ENCODE measurements at regions not wholly inside any gene's neighbourhood (a gene's known extent, or its start where the extent isn't known, plus 50 kb on each side); places are given as distances from the start of the nearest gene placed in this dataset.

DNA sequence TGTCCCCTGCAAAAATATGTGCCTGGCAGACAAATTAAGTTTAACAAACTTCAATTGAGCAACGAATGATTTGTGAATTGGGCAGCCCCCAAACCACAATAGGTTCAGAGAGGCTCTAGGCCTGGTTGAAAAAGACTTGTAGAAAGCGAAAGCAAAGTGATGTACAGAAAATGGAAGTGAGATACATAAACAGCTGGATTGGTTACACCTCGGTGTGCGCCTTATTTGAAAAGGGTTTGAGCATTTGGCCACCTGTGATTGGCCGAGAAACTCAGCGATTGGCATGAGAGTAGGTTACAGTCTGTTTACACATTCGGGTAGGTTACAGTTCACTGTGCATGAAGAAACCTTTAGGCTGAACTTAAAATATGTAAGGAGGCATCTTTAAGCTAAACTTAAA, 136.9 kb downstream of the CD83 start:
- no peak for DNase-seq

DNA sequence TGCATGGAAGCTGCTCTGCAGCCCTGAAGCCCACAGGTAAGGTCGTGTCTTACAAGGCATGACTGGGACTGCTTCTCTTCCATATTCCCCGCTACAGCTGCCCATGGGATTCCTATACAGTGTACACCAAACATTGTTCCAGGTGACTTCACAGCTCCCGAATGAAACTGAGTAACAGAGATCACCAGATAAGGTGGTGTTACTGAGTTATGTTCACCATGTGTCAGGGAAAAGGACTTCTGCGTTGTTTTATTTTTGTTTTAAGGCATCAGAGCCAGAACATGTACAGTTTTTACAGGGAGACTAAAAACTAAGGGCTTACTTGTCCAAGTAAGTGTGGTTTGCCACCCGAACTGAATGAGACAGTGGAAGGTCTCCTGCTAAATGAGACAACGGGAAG, 138.3 kb downstream of the CD83 start:
- DNase-seq: no peak

DNA sequence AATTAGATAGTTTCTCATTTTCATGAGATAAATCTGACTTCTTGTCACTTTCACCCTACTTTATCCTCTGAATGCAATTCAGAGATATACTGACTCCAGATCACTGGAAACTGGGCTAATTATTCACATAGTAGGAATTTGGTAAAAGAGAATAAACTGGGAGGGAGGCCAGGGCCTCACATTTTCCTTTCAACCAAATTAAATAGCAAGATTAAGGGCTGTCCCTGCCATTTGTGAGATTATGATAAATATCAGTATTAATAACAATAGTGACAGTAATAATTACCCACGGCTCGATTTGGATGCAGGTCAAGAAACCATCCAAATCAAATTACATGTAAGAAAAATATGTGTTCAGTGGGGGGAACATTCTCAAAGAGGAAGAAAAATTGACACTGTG, 140.5 kb downstream of the CD83 start:
- DNase-seq: no peak

DNA sequence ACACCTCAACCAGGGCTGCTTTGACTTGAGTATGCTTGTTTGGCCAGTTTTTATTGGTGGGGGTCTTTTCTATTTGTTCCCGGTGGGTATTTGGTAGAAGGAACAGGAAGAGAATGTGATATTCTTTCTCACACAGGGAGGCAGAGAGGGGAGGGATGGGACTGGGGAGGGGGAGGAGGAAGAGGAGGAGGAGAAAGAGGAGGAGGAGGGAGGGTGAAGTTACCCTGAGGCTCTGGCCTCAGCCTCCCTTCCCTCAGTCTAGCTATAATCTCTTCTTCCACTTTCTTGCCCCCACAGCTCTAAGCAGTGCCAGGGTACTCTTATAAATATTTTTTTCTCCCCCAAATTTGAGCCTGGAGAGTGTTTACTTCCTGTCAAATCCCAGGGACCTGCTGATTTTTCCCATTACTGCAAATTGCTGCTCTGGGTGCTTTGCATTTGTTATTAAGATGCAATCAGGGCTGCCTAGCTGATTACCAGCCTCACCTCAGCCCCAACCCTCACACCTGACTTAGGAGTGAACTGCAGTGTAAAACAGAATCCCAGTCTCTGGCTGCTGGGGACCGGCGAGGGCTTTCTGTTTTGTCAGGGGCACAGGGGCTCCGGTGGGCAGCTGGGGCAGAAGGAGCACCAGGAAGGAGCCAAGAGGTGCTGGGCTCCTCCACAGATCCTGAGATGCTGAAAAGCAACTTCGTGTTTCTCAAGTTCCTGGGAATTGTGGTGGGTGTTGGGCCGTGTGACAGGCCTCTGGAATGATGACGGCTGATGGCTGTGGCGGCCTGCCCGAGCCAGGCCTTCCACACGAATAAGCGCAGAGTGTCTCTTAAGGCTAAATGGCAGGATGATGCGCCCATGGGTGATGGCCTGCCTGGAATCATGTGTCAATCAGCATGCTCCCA, 141.4 kb downstream of the CD83 start:
- DNase-seq: no peak

DNA sequence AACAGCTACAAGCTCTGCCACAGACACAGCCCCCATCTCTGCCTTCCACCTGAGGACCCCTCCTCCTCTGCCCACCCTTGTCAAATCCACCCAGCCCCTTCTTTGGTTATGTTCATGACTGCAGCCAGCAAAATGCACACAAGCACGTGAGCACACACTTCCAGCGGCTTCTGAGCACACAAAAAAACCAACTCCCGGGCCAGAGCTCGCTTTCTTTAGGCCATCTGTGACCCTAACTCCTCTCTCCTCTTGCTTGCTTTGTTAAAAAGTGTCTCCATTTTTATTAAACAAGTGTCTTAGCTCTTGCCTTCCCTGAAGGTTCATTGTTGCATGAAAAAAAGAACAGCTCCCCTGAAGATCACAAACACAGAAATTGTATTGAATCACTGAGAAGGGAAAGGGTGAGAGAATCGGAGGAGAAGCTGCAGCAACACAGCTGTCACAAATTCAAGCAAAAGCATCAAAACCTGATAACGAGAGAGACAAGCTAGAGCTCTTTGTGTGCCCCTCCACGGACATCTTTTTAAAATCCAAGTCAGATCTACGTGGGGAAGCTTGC, 142.1 kb downstream of the CD83 start:
- DNase-seq: no peak

DNA sequence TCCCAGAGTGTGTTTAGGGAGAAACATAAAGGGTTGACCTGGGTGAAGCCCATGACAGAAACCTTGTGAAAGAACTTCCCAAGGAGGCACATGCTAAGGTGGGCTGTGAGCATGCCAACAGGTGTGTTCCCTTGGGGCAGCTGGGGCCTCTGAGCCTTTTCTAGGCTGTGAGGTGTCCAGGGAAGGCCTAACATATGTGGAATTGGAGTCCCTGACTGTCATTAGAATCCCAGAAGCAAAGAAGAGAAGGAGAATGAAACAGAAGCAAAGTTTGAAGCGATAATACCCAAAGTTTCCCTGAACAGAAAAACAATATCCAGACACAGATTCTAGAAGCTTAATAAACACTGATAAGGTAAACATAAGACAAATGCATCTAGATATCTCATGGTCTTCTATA, 143.3 kb downstream of the CD83 start:
- no peak for DNase-seq

DNA sequence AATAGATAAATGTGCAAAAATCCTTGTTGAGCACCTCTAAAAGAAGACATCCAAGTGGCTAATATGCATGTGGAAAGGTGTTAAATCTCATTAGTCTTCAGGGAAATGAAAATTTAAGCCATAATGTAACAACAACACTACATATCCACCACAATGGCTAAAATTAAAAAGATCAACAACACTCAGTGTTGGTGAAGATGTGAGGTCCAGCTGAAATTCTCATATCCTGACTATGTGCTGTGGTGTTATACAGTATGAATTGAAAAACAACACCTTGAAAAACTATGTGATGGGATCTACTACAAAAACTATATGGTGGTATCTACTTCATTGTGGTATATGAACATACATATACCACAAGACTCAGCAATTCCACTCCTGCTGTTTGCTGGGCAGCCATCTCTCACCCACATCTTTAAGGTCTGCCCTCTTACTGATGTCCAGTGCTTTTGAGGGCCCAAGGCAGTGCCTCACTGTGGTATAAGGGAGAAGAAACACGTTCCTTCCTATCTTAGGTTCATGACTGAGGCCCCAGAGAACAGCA, 146.4 kb downstream of the CD83 start:
- DNase-seq: no peak

DNA sequence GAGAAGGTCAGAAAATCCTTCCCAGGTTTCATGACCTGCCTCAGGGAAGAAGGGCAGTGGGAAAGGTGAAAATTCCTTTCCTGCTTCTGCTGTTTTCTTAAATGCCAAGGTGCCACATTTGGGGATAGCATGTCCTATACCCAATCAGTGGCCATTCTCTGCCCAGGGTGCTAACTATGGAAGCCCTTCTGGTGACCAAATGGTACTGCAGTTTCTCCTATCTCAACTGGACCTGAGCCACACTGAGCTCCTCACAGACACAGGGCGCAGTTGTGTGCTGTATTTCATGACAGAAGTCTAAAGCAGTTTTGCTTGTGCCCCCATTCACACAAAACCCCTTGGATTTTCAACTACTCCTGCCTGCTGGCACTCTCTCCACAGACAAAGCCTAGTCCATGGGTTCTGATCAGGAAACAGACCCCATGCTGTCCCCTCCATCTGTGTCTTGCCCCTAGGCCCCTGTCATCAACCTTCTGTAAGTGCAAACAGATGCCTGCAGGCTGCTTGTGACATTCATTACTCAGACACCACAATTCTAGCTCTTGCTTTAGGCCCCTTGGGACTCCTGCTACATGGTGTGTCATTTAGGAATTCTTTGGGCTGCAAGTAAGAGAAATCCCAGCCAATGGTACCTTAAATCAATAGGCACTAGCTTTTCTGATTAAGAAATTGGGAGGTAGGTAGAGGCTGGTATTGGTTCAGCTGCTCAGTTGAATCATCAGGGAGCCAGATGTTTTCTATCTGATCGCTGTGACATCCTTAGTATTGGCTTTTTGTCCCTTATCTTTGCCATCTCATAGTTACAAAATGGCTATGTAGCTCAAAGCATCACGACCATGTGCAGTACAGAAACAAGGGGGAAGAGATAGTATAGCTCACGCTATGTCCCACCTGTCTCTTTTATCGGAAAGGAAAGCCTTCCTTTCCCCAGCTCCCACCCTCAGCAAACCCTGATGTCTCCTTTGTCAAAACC, 147.8 kb downstream of the CD83 start:
- no peak for DNase-seq

DNA sequence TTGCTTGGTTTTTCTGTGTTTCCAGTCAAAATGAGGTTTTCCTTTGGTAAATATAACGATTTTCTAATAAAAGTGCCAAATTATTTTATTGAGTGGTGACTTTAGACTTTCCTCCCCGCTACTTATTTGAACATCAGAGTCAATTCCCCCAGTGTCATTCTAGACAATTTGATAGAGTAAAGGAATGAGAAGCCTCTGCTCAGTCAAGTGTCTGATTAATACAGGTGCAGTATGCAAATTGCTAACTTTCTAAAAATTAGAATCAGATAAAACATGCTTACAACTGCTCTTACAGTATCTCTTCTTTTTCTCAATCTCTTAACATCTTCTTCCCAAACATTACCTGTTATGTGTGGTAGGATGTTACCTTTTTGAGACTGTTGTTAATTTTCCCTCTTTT, 148.7 kb downstream of the CD83 start:
- DNase-seq: no peak

DNA sequence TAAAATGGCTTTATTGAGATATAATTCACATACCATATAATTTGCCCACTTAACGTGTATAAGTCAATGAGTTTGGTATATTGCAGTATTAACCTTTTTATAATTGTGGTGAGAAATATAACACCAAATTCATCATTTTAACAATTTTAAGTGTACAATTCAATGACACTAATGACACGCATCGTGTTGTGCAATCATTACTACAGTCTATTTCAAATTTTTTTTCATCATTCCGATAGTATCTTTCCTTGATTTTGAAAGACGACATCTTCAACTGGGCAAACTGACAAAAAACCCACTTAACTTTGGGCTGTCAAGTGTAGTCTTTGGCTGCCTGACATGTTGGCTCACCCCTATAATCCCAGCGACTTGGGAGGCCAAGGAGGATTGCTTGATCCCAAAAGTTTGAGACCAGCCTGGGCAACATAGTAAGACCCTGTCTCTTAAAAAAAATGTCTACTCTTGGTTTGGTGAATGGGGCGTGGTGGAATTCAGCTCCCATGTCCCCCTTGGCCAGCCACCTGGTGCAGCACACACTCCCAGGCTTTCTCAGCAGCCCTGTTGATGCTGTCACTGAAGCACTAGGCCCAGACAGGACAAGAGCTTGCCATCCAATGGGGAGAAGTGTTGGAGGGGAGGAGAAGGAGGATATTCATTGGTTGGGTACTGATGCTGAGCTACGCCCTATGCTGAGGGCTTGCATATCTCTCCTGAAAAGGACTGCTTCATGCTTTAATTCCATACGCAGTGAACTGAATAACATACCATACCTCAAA, 150.5 kb downstream of the CD83 start:
- DNase-seq: no peak

DNA sequence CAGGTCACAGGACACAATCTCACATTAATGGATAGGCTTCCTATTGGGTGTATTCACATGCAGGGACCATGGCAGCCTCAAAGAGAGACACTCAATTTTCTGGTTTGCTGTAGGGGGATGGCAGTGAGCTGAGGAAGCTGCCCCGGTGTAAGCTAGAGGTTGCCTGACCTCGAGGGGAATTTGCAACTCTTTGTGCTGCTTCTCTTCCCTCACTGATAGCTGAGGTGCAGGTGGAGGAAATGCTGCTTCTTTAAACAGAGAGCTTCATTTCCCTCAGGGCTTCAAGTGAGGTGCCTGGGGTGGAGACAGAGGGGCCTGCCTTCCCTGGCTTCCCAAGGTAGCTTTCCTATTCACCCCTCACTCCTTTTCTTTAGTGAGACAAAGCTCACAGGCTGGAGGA, 151.9 kb downstream of the CD83 start:
- DNase-seq: no peak

DNA sequence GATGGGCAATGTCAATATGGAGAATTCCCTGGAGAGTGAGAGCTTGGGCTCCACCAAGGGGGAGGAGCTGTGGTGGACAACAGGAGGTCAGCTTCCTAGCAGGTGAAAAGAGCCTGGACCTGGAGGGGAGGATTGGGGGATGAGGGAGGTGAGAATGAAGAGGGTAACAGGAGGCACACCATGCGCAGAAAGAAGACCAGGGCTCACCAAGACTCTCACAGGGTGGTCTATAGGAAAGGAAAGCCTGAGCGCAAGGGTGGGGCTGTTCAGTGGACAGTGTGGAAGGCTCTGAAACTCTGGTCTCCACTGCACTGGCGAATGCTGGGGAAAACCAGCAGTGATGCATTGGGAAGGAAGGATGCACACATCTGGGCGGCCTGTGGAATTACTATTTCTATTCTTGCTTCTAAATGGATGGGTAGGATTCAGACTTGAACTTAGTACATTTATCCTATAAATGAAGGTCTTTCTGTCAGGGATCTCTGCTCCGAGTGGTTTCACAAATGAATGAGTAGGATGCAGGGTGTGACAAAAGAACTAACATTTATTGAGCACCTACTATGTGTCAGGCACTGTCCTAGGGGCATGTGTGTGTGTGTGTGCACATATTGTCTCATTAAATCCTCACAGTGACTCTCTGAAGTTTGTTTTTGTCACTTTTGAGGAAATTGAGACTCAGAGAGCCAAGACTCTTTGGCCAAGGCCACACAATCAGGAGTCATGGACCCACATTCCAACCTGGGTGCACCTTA, 152.7 kb downstream of the CD83 start:
- no peak for DNase-seq

DNA sequence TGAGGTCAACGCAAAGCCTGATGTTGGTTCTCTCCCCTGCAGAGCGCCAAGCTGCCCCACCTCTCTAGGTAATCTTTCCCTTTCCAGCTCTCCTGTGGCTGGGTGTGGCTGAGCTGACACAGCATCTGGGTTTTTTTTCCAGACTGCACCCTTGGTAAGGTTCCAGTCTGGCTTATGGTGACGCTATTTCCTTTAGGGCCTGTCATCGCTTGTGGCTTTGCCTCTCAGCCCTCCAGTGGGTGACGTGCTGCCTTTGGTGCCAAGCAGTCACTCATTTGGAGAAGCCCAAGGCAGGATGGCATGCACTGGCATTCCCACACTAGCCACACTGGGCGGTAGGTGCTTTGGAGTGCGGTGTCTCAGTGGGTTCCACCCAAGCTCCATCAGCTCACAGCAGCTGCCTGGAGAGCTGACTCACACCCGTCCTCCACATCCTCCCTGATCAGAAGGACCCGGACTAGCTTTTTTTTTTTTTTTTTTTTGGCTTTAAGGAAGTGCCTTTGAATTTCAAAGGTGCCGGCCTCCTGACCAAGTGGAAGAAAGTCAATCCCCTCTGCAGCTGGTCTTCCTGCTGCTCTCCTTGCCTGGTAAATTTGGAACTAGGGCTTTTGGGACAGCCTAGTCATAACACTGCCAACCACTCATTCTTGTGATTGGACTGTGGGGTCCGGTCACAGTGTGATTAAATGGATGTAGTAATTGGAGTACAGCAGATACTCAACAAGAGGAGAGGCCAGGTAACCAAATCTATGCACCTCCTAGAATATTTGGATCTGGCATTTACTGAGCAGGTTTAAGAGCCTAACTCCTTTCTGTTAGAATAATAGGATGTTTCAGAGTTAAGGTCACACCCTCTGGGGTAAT, 153.6 kb downstream of the CD83 start:
- no peak for DNase-seq

DNA sequence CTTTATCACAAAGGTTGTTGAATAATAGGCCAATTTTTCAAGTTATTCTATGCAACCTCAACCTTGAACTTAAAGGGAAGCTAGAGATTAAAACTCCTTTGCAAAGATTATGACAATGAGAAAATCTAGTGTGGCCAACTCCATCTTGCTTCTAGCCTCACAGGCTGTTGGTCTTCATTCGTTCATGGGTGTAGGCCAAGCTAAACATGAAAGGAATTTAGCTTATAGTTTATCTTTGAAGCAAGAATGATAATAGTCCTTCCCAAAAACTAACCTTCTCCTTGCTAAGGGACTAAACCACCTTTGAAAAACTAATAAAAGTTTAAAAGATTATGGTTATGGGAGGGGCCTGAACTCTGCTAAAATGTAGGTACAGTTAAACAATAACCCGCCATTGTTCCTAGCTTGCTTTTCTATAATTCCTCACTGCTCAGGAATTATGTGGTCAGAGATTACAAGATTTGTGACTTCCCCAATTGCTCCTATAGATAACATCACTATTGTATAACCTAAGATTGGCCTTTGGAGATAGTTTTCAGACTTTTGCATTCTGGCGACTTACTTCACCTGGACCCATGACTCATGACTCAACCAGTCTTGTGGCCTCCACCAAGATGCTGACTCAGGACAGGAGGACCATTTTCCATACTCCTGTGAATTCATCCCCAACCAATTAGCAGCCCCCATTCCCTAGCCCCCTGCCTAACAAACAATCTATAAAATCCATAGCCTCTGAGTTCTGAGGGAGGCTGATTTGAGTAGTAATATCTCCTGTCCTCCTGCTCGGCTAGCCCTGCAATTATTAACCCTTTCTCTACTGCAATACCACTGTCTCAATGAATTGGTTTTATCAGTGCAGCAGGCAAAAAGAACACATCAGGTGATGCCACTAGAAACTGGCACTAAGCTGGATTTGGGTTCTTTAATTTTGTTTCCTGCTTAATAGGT, 154.5 kb downstream of the CD83 start:
- DNase-seq: no peak

DNA sequence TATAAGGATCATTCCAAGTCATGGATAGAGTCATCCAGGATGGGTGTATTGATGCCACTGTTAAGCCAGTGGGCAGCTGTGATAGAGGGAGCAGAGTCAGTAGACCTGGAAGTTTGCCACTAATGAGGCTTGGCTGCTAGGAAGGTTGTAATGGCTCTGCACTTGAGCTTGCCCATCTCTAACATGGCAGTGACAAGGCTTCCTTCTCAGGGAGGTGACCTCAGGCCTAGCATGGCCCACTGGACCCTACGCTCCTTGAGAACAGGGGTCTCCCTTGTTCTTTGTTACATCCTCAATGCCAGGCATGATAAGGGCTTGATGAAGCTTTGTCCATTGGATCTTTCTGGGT, 155.1 kb downstream of the CD83 start:
- no peak for DNase-seq

DNA sequence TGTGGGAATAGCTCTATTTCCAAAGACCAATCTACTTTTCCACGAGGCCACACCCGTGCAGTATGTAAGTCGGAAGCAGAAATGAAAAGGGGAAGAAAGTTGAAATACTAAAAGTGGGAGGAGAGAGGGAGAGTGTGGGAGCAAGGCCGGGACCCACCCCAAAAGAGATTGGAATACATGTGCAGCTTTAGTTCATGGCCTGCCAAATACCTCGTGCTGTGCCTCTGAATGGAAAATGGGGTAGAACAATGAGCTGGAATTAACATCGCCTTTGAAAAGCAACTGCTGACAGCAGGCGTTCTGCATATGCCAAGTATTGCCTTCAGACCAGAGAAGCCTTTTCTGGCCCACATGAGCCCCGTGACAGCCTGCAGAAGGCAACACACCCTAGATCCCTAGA, 155.6 kb downstream of the CD83 start:
- DNase-seq: no peak

DNA sequence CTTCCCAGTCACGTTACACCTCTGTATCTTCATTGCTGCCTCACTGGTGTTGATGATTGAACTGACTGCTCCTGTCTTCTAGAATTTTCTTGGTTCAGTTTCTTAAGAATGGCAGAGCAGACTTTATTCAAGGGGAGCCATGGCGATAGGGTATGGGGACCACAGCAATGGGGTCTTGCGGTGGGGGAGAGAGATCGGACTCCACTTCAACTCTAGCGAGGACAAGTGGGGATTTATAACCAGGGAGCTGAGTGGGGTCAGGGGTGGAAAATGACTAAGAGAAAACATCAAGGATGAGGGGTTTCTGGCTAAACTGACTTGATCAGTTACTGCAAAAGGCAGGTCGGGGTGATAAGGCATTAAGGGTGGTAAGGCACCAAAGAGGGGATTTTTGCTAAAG, 156.4 kb downstream of the CD83 start:
- DNase-seq: no peak

DNA sequence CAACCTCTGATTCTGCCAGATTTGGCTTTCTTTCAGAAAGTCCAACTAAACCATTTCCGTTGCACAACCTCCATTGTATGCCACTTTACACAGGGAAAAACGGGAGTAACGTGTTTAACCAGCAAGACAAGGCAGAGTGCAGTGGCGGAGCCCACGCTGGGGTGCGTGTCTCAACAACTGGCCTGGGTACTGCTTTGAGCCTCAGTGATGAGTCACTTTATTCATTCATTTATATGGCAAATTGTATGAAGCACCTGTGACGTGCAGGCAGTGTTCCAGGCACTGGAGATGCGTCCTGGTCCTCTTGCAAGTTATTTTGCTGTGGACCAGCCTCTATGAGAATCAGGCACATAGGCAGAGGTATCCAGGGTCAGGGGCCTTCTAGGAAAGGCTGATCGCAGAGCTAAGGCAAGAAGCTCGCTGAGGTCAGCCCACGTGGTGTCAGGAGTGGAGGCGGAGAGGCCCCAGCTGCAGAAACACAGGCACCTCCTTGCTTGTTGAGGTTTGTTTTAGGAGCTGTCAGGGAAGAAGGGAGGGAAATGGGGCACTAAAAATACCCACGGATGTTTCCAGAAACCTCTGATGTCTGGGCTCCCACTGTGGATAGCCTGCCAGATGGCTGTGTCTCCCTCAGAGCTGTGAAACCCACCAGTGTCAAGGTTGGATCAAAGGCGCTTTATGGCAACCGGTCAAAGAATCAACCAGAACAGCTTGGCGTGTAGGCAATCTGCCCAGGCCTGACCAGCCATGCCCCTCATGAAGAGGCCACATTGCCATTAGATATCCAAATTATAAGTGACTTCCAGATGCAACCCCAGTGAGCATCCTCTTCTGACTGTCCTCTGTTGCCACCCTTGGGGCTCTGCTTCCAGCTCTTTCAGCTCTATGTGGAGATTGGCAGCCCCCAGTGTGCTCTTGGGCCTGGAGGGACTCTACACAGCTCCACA, 157.2 kb downstream of the CD83 start:
- DNase-seq: no peak

Data from occipital lobe (tissue), 1 donor.